Fibroblast of mammary gland (primary cell): ENCODE measurements at regions not wholly inside any gene's neighbourhood (a gene's known extent, or its start where the extent isn't known, plus 50 kb on each side); places are given as distances from the start of the nearest gene placed in this dataset.

Experiments
- DNase-seq: peaks from one replicate; pipeline ENCODE4 v3.0.0-alpha.2; 2010; ENCODE audit warnings: low read depth
- H3K4me3 ChIP-seq: 2 replicates; pipeline ENCODE4 v1.5.1; 2011; ENCODE audit warnings: low read depth, mild to moderate bottlenecking, low read length, moderate library complexity; ENCODE audit not compliant: control insufficient read depth
- TF ChIP-seq, protein P1 (sequence below): conservative IDR thresholded peaks from 2 replicates; pipeline ENCODE4 v1.5.1; 2011; ENCODE audit warnings: low read depth, low read length, inconsistent platforms; ENCODE audit not compliant: control insufficient read depth, insufficient read depth

- no peak for DNase-seq
- H3K4me3 ChIP-seq, result no peak overlapping the region
- TF ChIP-seq, protein P1, sequence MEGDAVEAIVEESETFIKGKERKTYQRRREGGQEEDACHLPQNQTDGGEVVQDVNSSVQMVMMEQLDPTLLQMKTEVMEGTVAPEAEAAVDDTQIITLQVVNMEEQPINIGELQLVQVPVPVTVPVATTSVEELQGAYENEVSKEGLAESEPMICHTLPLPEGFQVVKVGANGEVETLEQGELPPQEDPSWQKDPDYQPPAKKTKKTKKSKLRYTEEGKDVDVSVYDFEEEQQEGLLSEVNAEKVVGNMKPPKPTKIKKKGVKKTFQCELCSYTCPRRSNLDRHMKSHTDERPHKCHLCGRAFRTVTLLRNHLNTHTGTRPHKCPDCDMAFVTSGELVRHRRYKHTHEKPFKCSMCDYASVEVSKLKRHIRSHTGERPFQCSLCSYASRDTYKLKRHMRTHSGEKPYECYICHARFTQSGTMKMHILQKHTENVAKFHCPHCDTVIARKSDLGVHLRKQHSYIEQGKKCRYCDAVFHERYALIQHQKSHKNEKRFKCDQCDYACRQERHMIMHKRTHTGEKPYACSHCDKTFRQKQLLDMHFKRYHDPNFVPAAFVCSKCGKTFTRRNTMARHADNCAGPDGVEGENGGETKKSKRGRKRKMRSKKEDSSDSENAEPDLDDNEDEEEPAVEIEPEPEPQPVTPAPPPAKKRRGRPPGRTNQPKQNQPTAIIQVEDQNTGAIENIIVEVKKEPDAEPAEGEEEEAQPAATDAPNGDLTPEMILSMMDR, result no peak
These were observed 558.6 kb upstream of the HS6ST1 start for GRCh38 chr2:128876986-128877983.

DNA sequence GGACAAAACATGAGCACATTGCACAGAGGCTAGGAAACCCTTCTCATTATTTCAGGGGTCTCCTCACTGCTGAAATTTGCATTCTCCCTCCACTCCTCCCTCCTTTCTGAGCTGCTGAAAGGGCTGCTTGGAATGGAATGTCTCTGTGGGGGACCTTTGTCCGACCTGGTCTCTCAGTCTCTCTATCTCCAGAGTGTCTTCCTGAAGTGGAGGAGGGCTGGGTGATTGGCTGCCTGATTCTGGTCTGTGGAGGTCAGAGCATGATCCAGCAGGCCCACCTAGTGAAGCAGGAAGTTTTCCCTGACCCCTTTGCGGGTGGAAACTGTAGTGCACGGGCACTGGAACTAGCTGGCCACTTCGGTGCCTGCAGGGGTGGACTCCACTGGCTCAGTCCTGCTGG, 560.5 kb upstream of the HS6ST1 start:
- DNase-seq, result no peak
- no peak overlapping the region for H3K4me3 ChIP-seq
- TF ChIP-seq, protein P1, result no peak

DNA sequence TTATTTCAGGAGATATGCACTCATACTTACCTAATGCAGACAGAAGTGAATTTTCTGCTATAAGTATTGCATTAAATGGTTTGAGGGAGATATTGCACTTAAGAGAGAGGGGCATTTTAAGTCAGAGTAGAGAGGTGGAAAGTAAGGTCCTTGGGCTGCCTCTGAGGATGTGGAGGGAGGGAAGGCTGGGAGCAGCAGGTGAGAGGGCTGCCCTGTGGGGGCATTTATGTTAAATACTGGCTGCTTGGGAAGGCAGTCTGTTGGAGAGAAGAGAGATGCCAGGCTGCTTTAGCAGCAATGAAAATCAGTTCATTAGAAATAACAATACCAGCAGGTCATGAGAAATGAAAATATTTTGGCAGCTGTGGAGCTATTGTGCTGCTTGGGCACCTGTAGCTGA, 576.2 kb upstream of the HS6ST1 start:
- TF ChIP-seq, protein P1, result no peak
- no peak for DNase-seq
- H3K4me3 ChIP-seq, result no peak overlapping the region

DNA sequence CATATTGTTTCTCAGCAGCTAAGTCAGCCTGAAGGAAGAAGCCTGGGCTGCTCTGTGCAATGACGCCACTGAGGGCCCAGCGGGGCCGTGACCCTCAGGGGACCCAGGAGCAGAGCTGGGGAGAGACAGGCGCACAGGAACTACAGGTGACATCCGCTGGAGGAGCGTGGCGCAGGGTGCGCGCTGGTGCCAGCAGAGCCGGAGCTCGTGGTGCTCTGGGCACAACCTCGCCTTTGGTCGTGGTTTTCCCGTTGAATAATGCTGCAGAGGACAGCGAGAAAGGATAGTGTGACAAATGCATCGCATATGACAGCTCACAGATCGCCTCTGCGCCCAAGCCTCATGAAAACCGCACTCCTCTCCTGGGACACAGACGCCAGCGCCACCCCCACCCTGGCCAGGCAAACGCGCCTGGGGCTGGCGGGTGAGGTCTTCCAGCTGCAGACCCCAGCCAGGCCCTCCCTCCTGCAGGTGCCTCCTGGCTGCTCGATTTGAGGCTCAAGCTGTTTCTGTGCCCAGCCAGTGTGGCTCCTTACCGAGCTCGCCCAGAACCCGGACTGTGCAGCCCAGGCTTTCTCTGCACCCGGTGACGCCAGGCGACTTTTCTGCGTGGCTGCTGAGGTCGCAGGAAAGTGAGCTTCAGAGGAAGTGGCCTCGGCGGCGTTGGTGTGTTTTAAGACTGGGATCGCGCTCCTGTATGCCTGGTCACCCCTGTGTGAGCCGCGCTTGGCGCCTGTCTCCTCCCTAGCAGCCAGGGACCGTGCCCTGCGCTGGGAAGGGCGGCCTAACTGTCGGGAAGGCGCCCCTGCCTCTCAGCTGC, 583.1 kb upstream of the HS6ST1 start:
- no peak overlapping the region for H3K4me3 ChIP-seq
- DNase-seq, result no peak
- TF ChIP-seq, protein P1, result no peak

DNA sequence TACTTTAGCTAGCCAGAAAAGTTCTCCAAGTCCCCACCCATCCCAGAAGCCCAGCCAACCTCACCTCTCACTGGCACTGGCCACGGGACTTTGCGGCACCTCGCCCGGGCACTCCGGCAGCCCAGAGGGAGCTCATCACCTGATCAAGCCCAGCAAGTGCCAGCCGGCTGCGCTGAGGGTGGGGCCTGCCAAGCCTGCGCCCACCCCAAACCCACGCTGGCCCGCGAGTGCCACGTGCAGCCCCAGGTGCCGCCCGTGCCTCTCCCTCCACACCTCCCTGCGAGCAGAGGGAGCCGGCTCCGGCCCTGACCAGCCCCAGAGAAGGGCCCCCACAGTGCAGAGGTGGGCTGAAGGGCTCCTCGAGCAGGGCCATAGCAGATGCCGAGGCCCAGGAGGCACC, 585.0 kb upstream of the HS6ST1 start:
- no peak overlapping the region for H3K4me3 ChIP-seq
- no peak for DNase-seq
- TF ChIP-seq, protein P1, result no peak

GRCh38 chr2:128911276-128911675, 592.6 kb upstream of the HS6ST1 start:
- TF ChIP-seq, protein P1, result no peak
- H3K4me3 ChIP-seq, result no peak overlapping the region
- DNase-seq, result no peak
